ENCODE measurements at regions not wholly inside any gene's neighbourhood (a gene's known extent, or its start where the extent isn't known, plus 50 kb on each side); places are given as distances from the start of the nearest gene placed in this dataset.

DNA sequence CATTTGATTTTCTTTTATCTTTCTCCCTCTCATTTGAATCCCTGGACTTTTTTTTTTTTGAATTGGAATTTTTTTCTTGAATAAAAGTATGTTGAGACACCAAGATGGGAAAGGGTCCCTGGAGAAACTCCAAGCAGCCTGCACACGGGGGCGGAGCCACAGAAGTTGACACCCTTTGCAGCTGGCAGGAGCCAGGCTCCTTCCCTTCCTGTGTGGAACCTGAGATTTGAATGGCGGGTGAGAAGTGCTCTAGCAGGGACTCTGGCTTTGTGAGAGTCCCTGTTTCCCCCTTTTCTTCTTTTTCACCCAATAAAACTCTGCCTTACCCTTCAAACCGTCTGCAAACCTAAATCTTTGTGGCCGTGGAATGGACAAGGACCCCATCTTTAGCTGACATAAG is 1381.0 kb upstream of the MIR17HG start:
- DNase-seq (ENCODE audit: low spot score): no peak

DNA sequence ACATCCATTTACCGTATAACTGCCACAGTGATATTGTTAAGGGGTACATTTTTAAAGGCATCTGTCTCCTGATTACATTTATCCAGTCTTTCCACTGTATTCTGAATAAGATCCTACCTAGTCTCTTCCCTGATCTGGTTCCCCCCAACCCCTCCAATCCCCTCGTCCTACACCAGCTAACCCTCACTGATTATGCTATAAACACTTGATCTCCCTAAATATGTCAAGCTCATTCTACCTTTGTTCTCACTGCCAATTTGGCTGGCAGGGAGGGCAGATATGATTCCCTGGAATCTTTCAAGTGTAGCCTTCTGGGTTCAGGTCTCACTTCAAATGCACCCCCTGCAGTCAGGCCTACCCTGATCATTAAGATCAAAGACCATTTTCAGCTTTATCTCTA is 1379.8 kb upstream of the MIR17HG start:
- no peak for DNase-seq (ENCODE audit: low spot score)

DNA sequence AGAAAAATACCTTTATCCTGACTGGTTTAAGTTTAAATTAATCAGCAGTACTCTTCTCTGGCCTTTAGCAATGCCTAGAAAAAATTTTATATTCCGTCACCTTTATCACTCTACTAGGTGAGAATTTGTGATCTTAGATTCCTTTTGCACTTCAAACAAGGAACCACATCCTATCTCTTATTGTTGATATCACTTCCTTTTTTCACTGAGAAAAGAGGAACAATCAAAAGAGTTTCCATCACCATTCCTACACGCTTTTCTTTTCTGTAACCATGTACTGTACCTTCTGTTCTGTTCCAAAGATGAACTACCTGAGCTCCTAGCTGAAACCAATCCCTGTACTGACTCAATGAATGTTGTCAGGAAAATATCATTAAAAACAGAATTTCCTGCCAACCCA is 1379.0 kb upstream of the MIR17HG start:
- DNase-seq (ENCODE audit: low spot score): no peak

GRCh38 chr13:89970353-89970709 is 1377.2 kb upstream of the MIR17HG start:
- no peak for DNase-seq (ENCODE audit: low spot score)

- DNase-seq (ENCODE audit: low spot score): no peak
Observed at GRCh38 chr13:89977203-89977602, 1370.3 kb upstream of the MIR17HG start.

DNA sequence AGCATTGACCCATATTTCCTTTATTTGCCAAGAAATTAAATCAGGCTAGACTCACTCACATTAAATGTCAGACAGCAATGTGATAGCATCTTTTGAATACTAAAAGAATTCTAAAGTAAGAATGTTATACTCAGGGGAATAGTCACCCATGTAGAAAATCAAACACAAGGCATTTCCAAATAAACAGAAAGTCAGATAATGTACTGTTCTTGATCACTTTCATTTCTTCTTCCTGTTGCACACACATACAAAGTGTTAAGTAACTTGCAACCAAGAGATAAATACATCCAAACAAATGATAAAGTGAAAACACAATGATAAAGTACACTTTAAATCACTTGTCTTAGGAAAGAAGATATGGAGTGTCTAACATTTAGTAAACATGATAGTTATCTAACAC is 1366.6 kb upstream of the MIR17HG start:
- no peak for DNase-seq (ENCODE audit: low spot score)

DNA sequence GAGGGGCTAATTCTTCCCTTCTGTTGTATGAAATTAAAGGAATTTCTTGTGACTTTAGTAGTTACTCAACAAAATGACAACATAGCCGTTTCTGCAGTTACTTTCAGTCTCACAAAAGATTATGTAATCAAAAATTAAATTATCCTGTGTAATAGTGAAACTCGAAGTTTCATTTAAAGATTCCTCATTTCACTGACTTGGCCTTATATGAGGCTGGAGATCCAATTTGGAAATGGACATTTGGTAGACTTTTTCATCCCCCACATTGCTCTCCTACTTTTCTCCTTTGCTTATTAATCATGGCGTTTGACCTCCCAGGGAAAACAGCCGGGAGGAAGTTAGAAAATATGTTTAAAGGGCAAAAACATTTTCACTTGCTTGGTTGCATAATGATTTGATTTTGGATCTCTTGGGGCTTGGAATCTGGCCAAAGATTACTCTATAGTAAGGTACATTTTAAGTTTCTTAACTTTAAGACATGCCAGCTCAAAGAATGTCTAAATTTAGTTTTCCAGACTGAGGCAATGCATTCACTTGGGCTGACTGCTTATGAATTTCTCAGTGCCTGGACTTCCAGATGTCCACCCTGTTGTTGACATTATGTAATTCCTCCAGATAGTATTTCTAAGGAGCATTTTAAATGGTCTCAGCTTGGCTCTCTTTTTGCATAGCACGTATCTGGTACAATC is 1364.9 kb upstream of the MIR17HG start:
- DNase-seq (ENCODE audit: low spot score): no peak

- no peak for DNase-seq (ENCODE audit: low spot score)
Observed at GRCh38 chr13:89988206-89988605, 1359.3 kb upstream of the MIR17HG start.

DNA sequence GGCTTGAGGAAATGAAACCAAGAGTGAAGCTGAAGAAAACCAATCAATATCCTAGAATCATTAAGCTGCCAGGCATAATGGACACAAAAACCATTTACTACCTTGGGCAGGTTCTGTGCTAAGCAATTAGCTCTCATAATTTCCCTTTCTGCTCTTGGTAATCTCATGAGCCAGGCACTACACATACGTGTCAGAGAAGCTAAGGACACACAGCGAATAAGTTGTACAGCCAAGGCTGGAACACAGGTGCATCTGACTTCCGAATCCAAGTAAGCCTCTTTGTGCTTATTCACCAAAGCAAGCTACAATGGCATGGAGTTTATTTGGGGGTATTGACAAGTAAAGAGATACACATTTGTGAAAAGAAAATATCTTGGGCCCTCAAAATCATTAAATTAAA is 1343.9 kb upstream of the MIR17HG start:
- no peak for DNase-seq (ENCODE audit: low spot score)

GRCh38 chr13:90008707-90009149 is 1338.8 kb upstream of the MIR17HG start:
- no peak for DNase-seq (ENCODE audit: low spot score)

DNA sequence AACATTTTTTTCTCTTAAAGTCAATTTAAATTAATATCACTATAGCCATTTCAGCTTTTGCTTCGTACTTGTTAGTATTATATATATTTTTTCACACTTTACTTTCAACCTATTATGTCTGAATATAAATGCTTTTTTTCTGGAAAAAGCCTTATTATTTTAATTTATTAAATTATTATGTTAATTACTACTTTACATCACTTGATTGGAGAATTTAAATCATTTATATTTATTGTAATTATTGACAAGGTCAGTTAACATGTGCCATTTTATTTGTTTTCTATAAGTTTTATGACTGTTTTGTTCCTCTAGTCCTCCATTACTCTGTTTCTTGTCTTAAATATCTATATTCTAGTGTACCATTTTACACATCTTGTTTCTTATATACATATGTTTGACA is 1333.4 kb upstream of the MIR17HG start:
- DNase-seq (ENCODE audit: low spot score): no peak

DNA sequence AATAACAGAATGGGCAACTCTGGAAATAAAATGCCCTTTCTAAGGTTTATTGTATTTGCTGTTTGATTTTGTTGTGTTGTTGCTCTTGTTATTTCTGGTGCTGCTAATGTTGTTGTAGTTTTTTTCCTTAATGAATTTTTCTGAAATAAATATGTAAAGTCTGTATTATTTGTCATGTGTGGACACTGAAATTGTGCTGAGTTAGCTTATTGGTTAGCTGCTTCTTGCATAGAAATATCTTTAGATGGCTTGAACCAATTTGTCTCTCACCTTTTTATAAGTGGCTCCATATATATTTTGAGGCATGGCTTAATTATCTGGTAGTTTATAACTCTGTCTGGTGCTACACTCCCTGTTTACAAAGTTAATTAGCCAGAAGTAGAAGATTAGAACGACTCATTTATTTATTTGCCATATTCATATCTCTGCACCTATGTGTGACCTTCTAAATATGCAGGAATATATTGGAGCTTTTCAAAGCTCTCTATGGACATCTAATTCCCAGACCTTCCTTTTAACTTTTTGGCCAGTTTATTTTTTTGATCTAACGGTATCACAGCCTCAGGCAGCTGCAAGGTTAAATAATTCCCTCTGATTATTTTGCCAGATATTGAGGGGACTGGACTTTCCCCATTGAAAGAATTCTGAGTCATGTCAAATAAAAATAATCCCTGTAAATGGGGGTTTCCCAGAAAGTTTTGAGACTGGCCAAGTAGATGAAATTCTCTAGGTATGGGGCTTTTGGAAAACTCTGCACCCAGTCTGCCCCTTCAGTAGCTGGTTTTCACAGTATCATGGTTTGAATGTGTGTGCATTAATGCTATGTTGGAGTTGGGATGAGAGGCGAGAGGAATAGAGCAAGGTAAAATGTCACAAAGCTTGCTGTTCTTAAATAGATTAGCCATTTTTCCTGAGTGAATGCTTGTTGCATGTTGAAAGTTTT is 1331.7 kb upstream of the MIR17HG start:
- DNase-seq (ENCODE audit: low spot score): no peak

GRCh38 chr13:90016688-90017087 is 1330.8 kb upstream of the MIR17HG start:
- DNase-seq (ENCODE audit: low spot score): no peak

DNA sequence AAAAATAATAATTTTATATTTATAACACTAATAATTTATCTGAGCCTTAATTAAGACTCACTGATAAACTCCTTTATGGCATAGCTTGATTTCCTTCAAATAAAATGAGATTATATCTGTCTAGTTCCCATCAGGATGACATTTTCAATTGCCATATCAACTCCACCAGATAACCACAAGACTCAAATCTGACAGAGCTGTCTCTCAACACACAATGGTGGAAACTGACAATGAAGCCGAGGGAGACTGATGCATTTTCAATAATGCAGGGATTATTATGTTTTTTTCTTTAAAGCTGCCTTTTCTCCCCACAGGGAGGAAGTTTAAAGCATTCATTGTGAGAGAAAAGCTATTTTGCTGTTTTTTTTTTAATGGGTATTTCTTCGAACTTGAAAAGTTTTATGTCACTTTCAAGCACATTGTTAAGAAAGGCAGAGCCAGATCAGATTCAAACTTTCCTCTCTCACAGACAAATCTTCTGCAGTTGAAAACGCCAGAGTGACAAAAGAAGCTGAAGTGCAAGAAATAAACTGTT is 1326.9 kb upstream of the MIR17HG start:
- DNase-seq (ENCODE audit: low spot score): no peak

DNA sequence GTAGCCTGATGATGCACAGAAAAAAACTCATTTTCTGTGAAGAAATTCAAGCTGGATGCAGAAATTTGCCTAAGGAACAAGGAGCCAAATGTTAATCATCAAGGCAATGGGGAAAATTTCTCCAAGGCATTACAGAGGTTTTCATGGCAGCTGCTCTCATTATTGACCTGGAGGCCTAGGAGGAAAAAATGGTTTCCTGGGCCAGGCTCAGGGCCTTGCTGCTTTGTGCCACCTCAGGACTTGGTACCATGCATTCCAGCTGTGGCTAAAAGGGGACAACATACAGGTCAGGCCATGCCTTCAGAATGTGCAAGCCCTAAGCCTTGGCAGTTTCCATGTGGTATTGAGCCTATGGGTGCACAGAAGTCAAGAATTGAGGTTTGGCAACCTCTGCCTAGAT is 1320.1 kb upstream of the MIR17HG start:
- no peak for DNase-seq (ENCODE audit: low spot score)

DNA sequence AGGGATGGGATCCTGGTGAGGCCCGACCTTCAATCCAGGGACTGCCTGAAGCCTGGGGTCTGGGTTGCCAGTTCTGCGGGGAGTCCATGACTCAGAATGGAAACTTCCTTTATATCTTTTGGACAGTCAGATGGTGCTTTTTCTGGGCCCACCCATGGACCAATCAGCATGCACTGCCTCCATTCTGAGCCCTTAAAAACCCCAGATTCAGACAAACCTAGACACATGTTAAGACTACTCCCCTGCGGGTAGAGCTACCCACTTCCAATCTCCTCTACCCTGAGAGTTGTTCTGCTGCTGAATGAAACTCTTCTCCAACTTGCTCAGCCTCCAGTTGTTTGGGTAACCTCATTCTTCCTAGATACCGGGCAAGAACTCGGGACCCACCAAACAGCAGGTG is 1315.2 kb upstream of the MIR17HG start:
- DNase-seq (ENCODE audit: low spot score): no peak

DNA sequence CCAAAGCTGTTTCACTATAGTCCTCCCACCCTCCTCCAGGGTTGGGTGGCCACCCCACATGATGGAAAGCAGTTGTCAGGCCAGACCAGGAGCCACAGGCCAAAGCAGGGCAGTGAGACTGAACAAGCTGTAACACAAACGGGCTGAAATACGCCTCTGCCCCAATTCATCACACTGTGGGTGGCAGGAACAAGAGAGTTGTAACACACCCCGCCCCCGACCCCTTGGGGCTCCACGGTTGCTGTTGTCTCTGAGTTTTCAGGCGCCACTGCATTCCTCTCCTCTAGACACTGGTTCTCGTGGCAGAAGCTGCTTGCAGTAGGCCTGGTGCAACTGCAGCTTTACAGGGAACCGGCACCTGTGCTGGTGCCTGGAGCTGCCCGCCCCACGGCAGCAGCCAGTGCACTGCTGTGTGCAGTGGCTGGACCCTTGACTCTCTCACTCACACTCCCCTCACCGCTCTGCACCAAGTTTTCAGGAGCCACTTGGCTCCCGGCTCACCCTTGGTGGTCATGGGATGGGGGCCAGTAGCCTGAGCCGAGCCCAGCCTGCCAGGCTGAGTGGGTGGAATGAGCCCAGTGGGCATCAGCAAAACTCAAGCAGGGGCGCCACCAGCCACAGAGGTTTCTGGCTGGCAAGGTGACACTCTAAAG is 1314.5 kb upstream of the MIR17HG start:
- no peak for DNase-seq (ENCODE audit: low spot score)

GRCh38 chr13:90039516-90039915 is 1308.0 kb upstream of the MIR17HG start:
- no peak for DNase-seq (ENCODE audit: low spot score)

- no peak for DNase-seq (ENCODE audit: low spot score)
Observed at GRCh38 chr13:90047600-90047999, 1299.9 kb upstream of the MIR17HG start.

DNA sequence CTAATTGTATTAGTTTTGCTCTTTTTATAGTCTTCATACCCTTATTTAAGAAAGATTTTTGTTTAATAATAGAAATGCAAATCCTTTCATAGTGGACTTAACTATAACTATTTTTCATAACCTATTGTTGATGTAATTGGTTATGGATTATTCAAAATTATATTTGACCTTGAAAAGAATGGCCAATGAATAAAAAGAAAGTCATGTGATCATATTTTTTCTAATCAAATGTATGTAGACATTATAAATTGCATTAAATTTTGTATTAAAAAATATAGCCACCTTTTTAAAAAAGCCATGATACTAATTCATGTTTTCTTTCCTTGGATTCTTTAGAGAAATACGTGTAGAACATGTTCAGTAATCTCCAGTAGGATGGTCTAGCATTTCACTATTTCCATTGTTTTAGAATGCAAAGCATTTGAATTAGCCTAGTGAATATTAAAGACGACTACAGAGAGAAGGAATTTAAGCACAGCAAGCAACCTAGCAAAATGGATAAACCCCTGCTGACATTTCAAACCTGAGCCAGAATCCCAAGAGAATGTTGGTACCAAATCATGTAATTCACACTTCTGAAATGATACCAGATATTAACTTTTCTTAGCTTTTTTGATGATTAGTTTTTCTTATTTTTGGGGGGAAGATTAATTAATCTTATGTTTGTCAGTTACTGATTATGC is 1297.4 kb upstream of the MIR17HG start:
- no peak for DNase-seq (ENCODE audit: low spot score)

- DNase-seq (ENCODE audit: low spot score): no peak
Observed at GRCh38 chr13:90055121-90055520, 1292.4 kb upstream of the MIR17HG start.

DNA sequence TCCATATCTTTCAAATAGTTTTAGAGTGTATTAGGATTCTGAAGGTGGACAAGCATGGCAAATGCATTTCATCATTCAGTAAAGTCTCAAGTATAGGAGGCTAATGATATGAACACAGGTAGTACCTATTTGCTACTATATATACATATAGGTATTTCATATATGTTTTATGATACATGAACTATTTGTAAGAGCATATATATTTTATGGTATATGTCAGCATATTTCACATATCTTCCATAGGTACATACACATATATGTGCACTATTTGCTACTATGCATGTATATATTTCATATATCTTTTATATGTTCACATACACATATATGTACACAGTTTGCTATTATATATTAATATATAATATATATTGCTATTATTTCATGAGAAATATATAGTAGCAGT is 1291.7 kb upstream of the MIR17HG start:
- DNase-seq (ENCODE audit: low spot score): no peak

Measured in mucosa of gallbladder (tissue), 1 donor.